ENCODE measurements at regions not wholly inside any gene's neighbourhood (a gene's known extent, or its start where the extent isn't known, plus 50 kb on each side); places are given as distances from the start of the nearest gene placed in this dataset.
"Not testable (repeated sequence)": the region's sequence is repeated elsewhere in the genome, so short reads cannot be mapped to it uniquely, and the experiment has no call there.

- TF ChIP-seq CTCF, POLR2A, EP300 (IDR thresholded peaks at IDR 0.05): not testable (repeated sequence)
Measured at GRCh38 chr13:53117048-53117447, 88.4 kb downstream of the OLFM4 start.

Measured in ovary (tissue), 3 donors.